ENCODE measurements at regions not wholly inside any gene's neighbourhood (a gene's known extent, or its start where the extent isn't known, plus 50 kb on each side); places are given as distances from the start of the nearest gene placed in this dataset.

DNA sequence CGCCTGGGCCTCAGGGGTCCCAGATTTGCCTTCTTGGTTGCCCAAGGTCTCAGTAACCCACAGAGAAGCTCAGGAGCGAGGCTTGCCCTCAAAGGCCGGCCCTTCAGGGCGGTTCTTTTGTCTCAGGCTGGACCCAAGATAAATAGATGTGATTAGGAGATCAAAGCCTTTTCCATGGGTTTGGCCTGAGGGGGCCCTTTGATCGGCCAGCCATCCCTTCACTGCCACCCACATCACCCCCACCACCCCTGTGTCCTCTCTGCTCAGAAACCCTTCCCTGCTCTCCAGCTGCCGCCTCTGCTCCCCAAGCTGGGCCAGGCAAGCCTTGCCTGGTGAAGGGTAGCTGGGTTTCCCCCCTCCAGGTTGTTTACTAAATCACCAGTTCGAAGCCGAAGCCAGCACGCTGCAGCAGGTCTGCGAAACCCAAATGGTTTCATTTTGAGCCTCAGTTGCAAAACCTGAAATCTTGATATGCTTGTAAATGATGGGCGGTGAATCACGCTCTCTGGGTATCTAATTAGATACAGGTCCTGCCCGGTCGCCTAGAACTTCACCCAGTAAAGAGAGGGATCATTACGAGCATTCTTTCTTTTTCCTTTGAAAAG, 202.6 kb upstream of the BCOR start:
- no peaks in the 10 kb centered on the region for H3K36me3 ChIP-seq (replicated peaks in 1 of 2)
- no peak overlapping the region for H3K27ac ChIP-seq
- no peaks in the 10 kb centered on the region for H3K9me3 ChIP-seq (replicated peaks in 1 of 3)
- H3K4me3 ChIP-seq, result no peak overlapping the region
- H3K4me1 ChIP-seq (replicated peaks in 1 of 2), result no peaks in the 10 kb centered on the region
- TF ChIP-seq CTCF (IDR thresholded peaks at IDR 0.05) (no peak), POLR2A (IDR thresholded peaks at IDR 0.05) (no peak)
- 81 to 95% (median 85%) methylated on average over 4 to 15 of the region's 15 CpGs for WGBS, 4 donors
- intact Hi-C loops (cut with DNase I), result no loop called here
- peaks cover 9% of the 10 kb centered on the region for H3K27me3 ChIP-seq
- no peak for DNase-seq

DNA sequence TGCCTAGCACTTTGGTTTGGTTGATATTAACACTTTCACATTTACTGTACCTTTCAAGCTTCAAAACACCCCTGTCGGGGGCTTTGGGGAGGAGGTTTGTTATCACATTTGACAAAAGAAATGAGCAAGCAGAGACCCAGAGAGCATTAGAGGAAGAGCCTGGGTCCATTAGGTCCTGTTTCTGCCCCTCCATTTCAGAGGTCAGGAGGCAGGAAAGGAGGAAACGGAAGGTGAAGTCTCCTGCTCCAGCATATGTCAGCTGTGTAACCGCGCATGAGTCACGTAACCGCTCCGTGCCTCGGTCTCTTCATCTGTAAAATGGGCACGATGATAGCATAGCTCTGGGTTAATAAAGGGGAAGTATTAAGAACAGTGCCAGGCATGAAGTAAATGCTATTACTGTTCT, 201.9 kb upstream of the BCOR start:
- whole genome bisulfite sequencing, 4 donors, result 72 to 82% (median 78%) methylated on average over 9 of the region's 9 CpGs
- Histone ChIP-seq H3K27ac (no peak overlapping the region), H3K27me3 (peaks cover 9% of the 10 kb centered on the region), H3K4me1 (replicated peaks in 1 of 2) (no peaks in the 10 kb centered on the region), H3K4me3 (no peak overlapping the region), H3K36me3 (replicated peaks in 1 of 2) (no peaks in the 10 kb centered on the region), H3K9me3 (replicated peaks in 1 of 3) (no peaks in the 10 kb centered on the region)
- intact Hi-C loops (cut with DNase I), result no loop called here
- no peak for DNase-seq
- no peak for TF ChIP-seq CTCF (IDR thresholded peaks at IDR 0.05)
- TF ChIP-seq POLR2A (IDR thresholded peaks at IDR 0.05), result no peak

DNA sequence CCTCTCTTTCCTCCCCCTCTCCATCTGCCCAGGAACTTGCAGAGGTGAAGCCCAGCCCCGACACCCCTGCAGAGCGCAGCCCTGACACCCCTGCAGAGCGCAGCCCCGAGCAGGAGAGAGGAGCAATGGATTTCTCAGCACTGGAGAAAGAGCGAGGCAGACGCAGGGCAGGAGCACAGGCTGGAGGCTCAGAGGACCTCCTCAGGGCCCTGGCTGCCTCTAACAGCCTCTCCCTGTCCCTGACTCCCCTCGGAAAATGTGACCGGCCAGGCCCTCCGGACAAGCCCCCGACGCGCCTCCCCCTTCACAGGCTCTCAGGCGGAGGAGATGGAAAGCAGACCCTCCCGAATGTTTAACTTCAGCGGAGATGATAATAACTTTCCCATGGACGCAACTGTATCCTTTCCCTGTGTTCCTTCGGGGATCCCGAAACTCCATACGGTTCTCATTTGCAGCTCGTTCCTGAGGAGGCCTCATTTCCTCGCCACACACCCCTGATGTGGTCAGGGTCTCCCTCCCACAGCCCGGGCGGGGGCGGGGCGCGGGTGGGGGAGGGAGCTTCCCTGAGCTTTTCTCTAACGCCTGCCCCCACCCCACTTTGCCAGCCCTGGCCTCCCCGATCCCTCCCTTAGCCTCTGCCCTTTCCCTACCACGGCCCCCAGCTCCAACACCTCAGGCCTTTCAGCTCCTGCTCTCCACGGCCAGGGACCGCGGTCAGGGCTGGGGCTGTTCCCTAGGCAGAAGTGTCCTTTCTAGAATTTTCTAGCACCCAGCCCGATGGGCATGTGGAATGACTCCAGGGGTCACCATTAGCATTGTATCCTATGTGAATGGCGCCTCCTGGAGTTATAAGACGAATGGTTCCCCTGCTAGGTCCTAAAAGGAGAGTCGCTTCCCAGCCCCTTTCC, 201.1 kb upstream of the BCOR start:
- no peaks in the 10 kb centered on the region for H3K9me3 ChIP-seq (replicated peaks in 1 of 3)

More for the DNA sequence above, 201.1 kb upstream of the BCOR start:
- Histone ChIP-seq H3K4me1 (replicated peaks in 1 of 2) (no peaks in the 10 kb centered on the region), H3K27ac (no peak overlapping the region), H3K4me3 (no peak overlapping the region), H3K27me3 (peaks cover 9% of the 10 kb centered on the region), H3K36me3 (replicated peaks in 1 of 2) (no peaks in the 10 kb centered on the region)
- TF ChIP-seq POLR2A (IDR thresholded peaks at IDR 0.05) (no peak), CTCF (IDR thresholded peaks at IDR 0.05) (peak in 2 of 6 experiments; percentile 5 to 19)
- 58 to 82% (median 69%) methylated on average over 13 to 36 of the region's 36 CpGs for WGBS, 4 donors
- intact Hi-C loops (cut with DNase I), result no loop called here
- DNase-seq, result no peak

Data from adrenal gland (tissue), 9 donors.